ENCODE measurements at regions not wholly inside any gene's neighbourhood (a gene's known extent, or its start where the extent isn't known, plus 50 kb on each side); places are given as distances from the start of the nearest gene placed in this dataset.

GRCh38 chr7:118059209-118059608 lies 124.8 kb upstream of the LSM8 start:
- no peak for DNase-seq (ENCODE audit: extremely low read depth in 1 of 11, low read depth in 9 of 11, low spot score in 4 of 11)

- DNase-seq (ENCODE audit: extremely low read depth in 1 of 11, low read depth in 9 of 11, low spot score in 4 of 11), result no peak
Measured at GRCh38 chr7:118060692-118061091, 123.3 kb upstream of the LSM8 start.

GRCh38 chr7:118061386-118061785 lies 122.6 kb upstream of the LSM8 start:
- DNase-seq (ENCODE audit: extremely low read depth in 1 of 11, low read depth in 9 of 11, low spot score in 4 of 11), result no peak

DNA sequence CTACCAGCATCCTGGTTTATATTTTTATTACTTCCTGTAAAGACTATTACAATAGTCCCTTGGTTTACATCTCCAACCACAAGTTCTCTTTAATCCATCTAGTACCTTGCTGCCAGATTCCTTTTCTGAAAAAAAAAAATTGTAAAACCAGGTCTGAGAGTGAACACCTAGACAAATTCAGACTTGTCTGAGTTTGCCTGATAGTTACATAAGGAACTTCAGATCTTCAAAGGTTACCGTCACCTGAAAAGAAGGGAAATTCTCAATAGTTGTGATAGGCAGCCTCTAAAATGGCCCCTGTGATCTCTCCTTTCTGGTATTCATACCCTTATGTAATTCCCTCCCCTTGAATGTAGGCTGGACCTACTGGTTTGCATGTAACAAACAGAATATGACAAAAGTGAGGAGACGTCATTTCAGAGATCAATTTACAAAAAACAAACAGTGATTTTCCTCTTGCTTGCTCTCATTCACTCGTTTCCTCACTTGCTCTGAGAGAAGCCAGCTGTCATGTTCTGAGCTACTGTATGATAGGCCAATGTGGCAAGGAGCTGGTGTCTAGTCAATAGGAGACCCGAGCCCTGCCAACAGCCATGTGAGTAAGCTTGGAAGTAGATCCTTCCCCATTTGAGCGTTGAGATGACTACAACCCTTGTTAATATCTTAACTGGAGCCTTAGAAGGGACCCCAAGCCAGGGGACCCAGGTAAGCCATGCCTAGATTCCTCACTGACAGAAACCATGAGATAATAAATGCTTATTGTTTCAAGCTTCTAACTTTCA lies 110.9 kb upstream of the LSM8 start:
- DNase-seq (ENCODE audit: extremely low read depth in 1 of 11, low read depth in 9 of 11, low spot score in 4 of 11), result no peak

GRCh38 chr7:118075936-118076335 lies 108.0 kb upstream of the LSM8 start:
- no peak for DNase-seq (ENCODE audit: extremely low read depth in 1 of 11, low read depth in 9 of 11, low spot score in 4 of 11)

- no peak for DNase-seq (ENCODE audit: extremely low read depth in 1 of 11, low read depth in 9 of 11, low spot score in 4 of 11)
Measured at GRCh38 chr7:118076564-118076963, 107.4 kb upstream of the LSM8 start.

DNA sequence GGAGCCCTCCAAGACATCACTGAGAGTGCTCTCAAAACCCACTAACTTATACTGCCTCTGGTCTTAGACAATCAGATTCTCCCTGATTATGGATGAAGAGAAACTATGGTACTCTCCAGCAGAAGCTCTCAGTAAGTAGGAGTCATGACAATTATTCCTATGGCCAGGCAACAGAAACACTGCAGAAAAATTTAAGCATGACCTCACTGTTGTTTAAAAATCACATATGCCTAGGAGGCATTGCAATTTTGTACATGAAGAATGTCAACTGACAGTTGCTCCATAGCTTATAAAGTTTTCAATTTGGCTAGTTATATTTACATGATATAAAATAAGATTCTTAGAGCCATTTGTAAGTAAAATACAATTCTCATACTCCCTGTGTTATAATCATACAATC lies 105.9 kb upstream of the LSM8 start:
- DNase-seq (ENCODE audit: extremely low read depth in 1 of 11, low read depth in 9 of 11, low spot score in 4 of 11), result no peak

GRCh38 chr7:118079369-118079768 lies 104.6 kb upstream of the LSM8 start:
- no peak for DNase-seq (ENCODE audit: extremely low read depth in 1 of 11, low read depth in 9 of 11, low spot score in 4 of 11)

DNA sequence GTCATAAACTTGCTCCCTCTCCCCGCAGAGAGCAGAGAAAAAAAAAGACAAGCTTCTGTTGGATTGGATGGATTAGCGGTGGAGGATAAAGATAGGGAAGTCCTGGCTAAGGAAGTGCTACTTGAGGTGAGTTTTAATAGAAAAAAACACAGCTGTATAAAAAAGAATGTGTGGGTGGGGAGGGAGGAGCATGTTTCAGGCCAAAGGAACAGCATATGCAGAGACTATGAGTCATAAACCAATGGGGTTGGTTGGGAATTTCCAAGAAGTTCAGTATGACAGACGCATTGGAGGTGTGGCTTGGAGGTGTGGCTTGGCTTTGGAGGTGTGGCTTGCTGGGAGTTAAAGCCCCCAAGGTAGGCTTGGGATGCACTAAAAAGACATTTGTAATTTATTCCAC lies 103.0 kb upstream of the LSM8 start:
- no peak for DNase-seq (ENCODE audit: extremely low read depth in 1 of 11, low read depth in 9 of 11, low spot score in 4 of 11)

DNA sequence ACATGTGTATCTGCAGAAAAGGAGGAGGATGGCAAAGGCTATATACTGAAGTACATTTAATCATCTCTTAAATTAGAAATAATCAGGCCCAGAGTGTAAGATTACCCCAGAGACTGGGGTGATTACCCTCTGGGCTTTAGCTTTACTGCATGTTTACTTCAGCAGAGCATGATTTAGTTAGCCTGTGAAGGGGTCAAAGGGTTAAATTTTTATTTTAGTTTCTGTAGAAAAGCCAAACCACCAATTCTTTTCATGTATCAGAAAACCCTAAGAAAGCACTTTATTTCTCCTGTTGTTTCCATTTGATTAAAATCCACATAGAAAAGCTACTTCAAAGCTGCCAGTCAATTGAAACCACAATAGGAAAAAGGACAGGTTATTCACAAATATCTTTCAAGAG lies 101.5 kb upstream of the LSM8 start:
- DNase-seq (ENCODE audit: extremely low read depth in 1 of 11, low read depth in 9 of 11, low spot score in 4 of 11), result peak in 1 of 11 donors; percentile 1

DNA sequence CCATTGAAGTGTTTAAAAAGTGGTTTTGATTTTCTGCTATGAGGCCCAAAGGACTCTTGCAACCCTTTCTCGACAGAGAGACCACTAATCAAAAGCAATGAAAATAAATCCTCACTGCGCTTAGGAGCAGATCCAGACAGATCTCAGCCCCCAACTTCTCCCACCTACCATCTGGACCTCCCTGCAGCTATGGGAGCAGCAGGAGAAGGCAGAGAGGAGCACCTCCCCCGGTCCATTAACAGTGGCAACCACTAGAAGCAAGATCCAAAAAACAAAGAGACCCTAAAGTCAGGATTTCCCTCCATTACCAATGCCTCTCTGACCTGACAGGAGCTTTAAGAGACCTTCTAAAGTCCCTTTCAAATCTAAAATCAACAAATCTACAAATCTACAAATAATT lies 99.0 kb upstream of the LSM8 start:
- DNase-seq (ENCODE audit: extremely low read depth in 1 of 11, low read depth in 9 of 11, low spot score in 4 of 11), result no peak

DNA sequence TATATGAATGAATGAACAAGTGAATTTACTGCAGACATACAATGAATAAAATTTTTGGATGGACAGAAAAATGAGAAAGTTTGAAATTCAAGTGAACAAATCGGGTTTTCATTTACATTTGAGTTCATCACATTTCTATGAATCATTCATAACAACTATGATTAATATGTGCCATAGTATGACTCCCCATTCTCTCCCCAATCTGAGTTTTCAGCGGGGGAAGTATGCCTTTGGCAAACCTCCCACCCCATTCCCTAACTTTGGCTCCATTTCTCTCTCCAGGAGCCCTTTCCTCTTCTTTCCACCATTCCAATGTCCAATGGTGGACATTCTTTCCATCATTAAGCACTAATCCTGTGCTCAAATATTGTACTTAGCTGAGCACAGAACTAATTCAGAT lies 96.8 kb upstream of the LSM8 start:
- no peak for DNase-seq (ENCODE audit: extremely low read depth in 1 of 11, low read depth in 9 of 11, low spot score in 4 of 11)

GRCh38 chr7:118094044-118094443 lies 89.9 kb upstream of the LSM8 start:
- DNase-seq (ENCODE audit: extremely low read depth in 1 of 11, low read depth in 9 of 11, low spot score in 4 of 11), result no peak

DNA sequence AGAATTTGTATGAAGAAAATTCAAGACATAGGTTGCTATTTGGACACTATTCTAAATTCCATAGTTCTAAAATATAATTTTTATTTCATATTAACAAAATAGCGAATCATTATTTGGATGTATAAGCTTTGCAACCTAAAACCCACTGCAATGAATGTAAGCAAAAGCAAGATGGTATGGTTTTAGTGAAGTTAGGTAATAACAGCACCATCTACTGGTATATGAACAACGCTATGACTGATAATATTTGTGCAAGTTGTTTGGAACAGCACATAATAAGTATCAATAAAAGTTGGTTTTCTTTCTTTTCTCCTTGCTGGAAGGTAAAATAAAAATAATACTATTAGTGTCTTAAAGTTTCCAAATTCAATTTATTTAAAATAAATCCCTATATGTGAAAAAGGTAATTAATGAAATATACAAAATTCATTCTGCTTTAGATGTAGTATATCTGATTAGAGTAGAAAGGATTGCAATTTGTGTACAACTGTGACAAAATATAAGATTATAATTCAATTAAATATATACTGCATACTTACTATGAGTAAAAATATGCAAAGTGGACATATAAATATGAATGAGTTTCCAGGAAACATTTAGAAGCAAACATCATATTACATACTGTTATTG lies 79.0 kb upstream of the LSM8 start:
- DNase-seq (ENCODE audit: extremely low read depth in 1 of 11, low read depth in 9 of 11, low spot score in 4 of 11), result peak in 3 of 11 donors; percentile 13 to 27 (median 13)

- no peak for DNase-seq (ENCODE audit: extremely low read depth in 1 of 11, low read depth in 9 of 11, low spot score in 4 of 11)
Measured at GRCh38 chr7:118109607-118110006, 74.4 kb upstream of the LSM8 start.

- no peak for DNase-seq (ENCODE audit: extremely low read depth in 1 of 11, low read depth in 9 of 11, low spot score in 4 of 11)
Measured at GRCh38 chr7:118110178-118110925, 73.6 kb upstream of the LSM8 start.

DNA sequence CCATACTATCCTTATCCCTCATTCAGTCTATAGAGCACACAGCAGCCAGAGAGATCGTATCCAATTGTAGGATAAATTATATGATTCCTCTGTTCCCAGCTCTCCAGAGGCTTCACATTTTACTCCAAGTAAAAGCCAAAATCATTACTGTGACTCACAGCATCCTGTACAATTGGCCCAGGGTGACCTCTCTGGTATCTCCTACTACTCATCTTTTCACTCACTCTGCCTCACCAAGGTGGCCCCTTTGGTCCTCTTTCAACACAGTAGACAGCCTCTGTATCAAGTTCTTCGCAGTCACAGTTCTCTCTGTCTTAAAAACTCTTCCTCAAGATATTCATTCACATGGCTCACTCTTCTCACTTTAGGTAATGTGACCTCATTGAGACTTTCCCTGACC lies 72.6 kb upstream of the LSM8 start:
- DNase-seq (ENCODE audit: extremely low read depth in 1 of 11, low read depth in 9 of 11, low spot score in 4 of 11), result no peak

DNA sequence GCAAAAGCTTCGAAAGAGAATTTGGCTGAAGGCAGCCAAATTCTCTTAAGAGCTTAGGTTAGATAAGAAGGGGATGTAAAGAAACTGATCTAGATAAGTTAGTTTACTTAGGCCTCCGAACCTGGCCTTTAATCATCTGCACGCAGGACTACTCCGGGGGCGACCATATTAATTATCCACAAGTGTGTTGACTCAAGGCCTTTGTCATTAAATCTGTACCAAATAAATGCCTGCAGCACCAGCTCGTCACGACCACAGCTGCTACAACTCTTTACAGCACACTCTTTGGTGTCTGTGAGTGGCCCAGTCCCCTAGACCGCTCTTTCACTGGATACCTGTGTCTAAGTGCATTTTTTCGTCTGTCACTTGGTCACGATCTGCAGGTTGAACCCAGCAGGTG lies 69.8 kb upstream of the LSM8 start:
- no peak for DNase-seq (ENCODE audit: extremely low read depth in 1 of 11, low read depth in 9 of 11, low spot score in 4 of 11)

DNA sequence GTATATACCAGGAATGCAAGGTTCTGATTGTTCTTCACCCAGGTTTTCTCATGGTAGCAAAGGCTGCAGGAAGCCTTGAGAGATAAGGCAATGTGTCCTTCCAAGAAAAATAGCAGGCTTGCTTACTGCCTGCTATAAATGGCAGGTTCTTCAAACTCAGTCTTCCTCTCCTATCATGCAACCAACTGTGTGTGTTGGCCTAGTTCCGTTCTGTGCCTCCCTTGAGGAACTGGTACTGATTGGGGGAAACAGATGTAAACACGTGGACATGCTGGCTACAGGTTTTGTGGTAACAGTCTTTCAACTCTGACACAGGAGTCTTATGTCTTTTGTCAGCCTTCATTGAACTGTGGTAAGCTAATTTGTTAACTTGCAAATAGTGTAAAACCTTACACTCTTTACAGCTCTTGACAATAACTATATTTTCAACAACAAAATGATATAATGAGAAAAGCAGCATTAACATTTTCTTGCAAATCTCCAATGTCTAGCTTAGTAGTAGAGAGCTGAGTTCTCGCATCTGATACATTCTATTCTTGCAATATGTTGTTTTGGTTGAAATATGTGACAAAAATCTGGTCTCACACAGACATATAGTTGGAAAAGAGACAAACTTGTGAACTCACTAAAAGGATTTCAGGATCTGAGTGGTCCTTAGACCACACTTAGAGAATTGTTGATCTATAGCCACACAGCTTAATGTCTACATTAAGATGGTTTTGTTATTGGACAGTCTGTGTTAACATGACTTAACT lies 54.7 kb upstream of the LSM8 start:
- no peak for DNase-seq (ENCODE audit: extremely low read depth in 1 of 11, low read depth in 9 of 11, low spot score in 4 of 11)

- no peak for DNase-seq (ENCODE audit: extremely low read depth in 1 of 11, low read depth in 9 of 11, low spot score in 4 of 11)
Measured at GRCh38 chr7:118132764-118133163, 51.2 kb upstream of the LSM8 start.
